ENCODE measurements at regions not wholly inside any gene's neighbourhood (a gene's known extent, or its start where the extent isn't known, plus 50 kb on each side); places are given as distances from the start of the nearest gene placed in this dataset.

- no peak for TF ChIP-seq CTCF (IDR thresholded peaks at IDR 0.05)
- no peak for TF ChIP-seq ZFX (IDR thresholded peaks at IDR 0.05; ENCODE audit: borderline replicate concordance)
Observed at GRCh38 chr11:121368364-121369240, 76.0 kb downstream of the SC5D start.
